ENCODE measurements at regions not wholly inside any gene's neighbourhood (a gene's known extent, or its start where the extent isn't known, plus 50 kb on each side); places are given as distances from the start of the nearest gene placed in this dataset.

GRCh38 chrX:96556886-96557285 lies 127.8 kb upstream of the DIAPH2 start:
- TF ChIP-seq EZH2 (IDR thresholded peaks at IDR 0.05; ENCODE audit: borderline replicate concordance, low read depth, low read length, poor library complexity, severe bottlenecking): no peak
- TF ChIP-seq CTCF (conservative IDR thresholded peaks at IDR 0.05; ENCODE audit: low read depth, low read length): no peak

Data from A673 (cell line).